AG08396 (cell line): ENCODE measurements at regions not wholly inside any gene's neighbourhood (a gene's known extent, or its start where the extent isn't known, plus 50 kb on each side); places are given as distances from the start of the nearest gene placed in this dataset.

Experiments used
- DNase-seq: peaks from one replicate; pipeline ENCODE4 v3.0.0; 2012; ENCODE audit warnings: low spot score, mixed read lengths

GRCh38 chr9:99760421-99760820, 61.3 kb upstream of the NR4A3 start:
- DNase-seq: no peak

GRCh38 chr9:99762470-99762869, 59.2 kb upstream of the NR4A3 start:
- DNase-seq: no peak
